ENCODE measurements at regions not wholly inside any gene's neighbourhood (a gene's known extent, or its start where the extent isn't known, plus 50 kb on each side); places are given as distances from the start of the nearest gene placed in this dataset.

DNA sequence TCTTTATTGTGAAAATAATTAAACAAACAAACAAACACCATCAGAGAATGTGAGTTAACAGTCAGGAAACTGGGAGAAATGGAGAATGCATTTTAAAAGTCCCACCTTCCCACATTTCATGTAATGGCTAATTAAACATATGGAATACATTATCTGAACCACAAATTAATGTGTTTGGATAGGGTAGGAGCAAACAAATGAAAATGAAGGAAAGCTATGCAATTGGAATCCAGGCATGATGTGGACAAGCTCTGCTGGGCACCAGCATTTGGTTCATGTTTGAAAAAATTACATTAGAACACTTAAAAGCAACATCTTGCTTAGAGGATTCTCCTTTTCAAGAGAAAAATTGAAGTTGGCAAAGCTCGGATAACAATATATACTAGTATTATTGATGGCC is 628.1 kb downstream of the LMO4 start:
- no peaks in the 10 kb centered on the region for H3K27me3 ChIP-seq (replicated peaks)
- in situ Hi-C loops (cut with HindIII; ENCODE audit: low pct_ligation_motif_present, low sequenced_read_pairs): loop anchor here (25.0 kb wide), 2 partner anchors 619 to 819 kb away; partner anchors contain the start of gene LMO4
- no peak overlapping the region for H3K4me3 ChIP-seq (ENCODE audit: low read depth, low read length)
- H3K27ac ChIP-seq: no peak overlapping the region
- H3K36me3 ChIP-seq (replicated peaks): no peaks in the 10 kb centered on the region
- no peak for DNase-seq
- TF ChIP-seq, protein P1, sequence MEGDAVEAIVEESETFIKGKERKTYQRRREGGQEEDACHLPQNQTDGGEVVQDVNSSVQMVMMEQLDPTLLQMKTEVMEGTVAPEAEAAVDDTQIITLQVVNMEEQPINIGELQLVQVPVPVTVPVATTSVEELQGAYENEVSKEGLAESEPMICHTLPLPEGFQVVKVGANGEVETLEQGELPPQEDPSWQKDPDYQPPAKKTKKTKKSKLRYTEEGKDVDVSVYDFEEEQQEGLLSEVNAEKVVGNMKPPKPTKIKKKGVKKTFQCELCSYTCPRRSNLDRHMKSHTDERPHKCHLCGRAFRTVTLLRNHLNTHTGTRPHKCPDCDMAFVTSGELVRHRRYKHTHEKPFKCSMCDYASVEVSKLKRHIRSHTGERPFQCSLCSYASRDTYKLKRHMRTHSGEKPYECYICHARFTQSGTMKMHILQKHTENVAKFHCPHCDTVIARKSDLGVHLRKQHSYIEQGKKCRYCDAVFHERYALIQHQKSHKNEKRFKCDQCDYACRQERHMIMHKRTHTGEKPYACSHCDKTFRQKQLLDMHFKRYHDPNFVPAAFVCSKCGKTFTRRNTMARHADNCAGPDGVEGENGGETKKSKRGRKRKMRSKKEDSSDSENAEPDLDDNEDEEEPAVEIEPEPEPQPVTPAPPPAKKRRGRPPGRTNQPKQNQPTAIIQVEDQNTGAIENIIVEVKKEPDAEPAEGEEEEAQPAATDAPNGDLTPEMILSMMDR (IDR thresholded peaks at IDR 0.05; ENCODE audit: low read depth, low read length, missing control alignments): no peak

DNA sequence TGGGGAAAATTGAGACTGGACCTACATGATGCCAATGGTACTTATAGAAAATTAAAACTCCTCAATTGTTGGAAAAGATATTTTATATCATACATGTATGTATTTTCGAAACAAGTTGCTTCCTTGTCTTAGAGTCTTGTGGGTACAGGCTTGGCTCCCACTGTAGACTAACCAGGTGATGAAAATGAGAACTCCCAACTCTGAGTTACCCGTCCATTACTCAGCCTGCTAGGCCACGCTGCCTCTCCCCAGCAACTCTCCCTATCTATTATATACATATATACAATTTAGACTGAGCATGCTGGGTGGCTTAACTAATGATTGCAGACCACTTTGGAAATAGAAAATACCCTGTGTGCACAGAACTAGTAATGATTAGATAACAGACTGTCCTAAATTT is 628.7 kb downstream of the LMO4 start:
- H3K36me3 ChIP-seq (replicated peaks): no peaks in the 10 kb centered on the region
- no peak overlapping the region for H3K27ac ChIP-seq
- in situ Hi-C loops (cut with HindIII; ENCODE audit: low pct_ligation_motif_present, low sequenced_read_pairs): loop anchor here (25.0 kb wide), 2 partner anchors 620 to 820 kb away; partner anchors contain the start of gene LMO4
- no peak overlapping the region for H3K4me3 ChIP-seq (ENCODE audit: low read depth, low read length)
- no peaks in the 10 kb centered on the region for H3K27me3 ChIP-seq (replicated peaks)
- TF ChIP-seq, protein P1 (IDR thresholded peaks at IDR 0.05; ENCODE audit: low read depth, low read length, missing control alignments): no peak
- no peak for DNase-seq

DNA sequence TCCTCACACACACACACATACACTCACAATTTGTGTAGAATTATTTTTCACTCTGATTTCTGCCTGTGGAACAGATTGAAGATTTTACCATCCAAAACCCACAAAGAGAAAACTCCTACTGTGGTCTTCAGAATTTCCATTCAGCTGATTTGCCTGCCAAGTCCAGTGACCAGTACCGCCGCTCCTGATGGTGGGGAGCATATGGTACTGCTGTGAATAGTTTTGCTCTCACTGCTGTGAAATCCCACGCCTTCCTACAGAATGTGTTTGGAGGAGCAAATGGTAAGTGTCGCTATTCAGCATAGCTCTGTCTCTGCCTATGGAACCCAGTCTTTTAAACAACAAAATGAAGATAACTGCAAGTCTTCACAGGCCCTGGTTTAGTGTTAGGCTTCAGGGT is 629.5 kb downstream of the LMO4 start:
- no peak for DNase-seq
- no peak overlapping the region for H3K4me3 ChIP-seq (ENCODE audit: low read depth, low read length)
- no peaks in the 10 kb centered on the region for H3K36me3 ChIP-seq (replicated peaks)
- in situ Hi-C loops (cut with HindIII; ENCODE audit: low pct_ligation_motif_present, low sequenced_read_pairs): loop anchor here (25.0 kb wide), 2 partner anchors 621 to 821 kb away; partner anchors contain the start of gene LMO4
- H3K27ac ChIP-seq: no peak overlapping the region
- H3K27me3 ChIP-seq (replicated peaks): no peaks in the 10 kb centered on the region
- TF ChIP-seq, protein P1 (IDR thresholded peaks at IDR 0.05; ENCODE audit: low read depth, low read length, missing control alignments): no peak

- Histone ChIP-seq H3K27ac (no peak overlapping the region), H3K27me3 (replicated peaks) (no peaks in the 10 kb centered on the region), H3K36me3 (replicated peaks) (no peaks in the 10 kb centered on the region), H3K4me3 (ENCODE audit: low read depth, low read length) (no peak overlapping the region)
- in situ Hi-C loops (cut with HindIII; ENCODE audit: low pct_ligation_motif_present, low sequenced_read_pairs): loop anchor here (25.0 kb wide), 2 partner anchors 621 to 821 kb away; partner anchors contain the start of gene LMO4
- no peak for DNase-seq
- TF ChIP-seq, protein P1 (IDR thresholded peaks at IDR 0.05; ENCODE audit: low read depth, low read length, missing control alignments): no peak
These were observed 630.0 kb downstream of the LMO4 start for GRCh38 chr1:87958716-87959115.

- TF ChIP-seq, protein P1 (IDR thresholded peaks at IDR 0.05; ENCODE audit: low read depth, low read length, missing control alignments): no peak
- in situ Hi-C loops (cut with HindIII; ENCODE audit: low pct_ligation_motif_present, low sequenced_read_pairs): loop anchor here (25.0 kb wide), 2 partner anchors 622 to 822 kb away; partner anchors contain the start of gene LMO4
- no peak overlapping the region for H3K27ac ChIP-seq
These were observed 630.6 kb downstream of the LMO4 start for GRCh38 chr1:87959236-87959635.

GRCh38 chr1:87961992-87962391 is 633.3 kb downstream of the LMO4 start:
- Histone ChIP-seq H3K27ac (no peak overlapping the region), H3K4me3 (ENCODE audit: low read depth, low read length) (no peak overlapping the region), H3K36me3 (replicated peaks) (no peaks in the 10 kb centered on the region), H3K27me3 (replicated peaks) (no peaks in the 10 kb centered on the region)
- TF ChIP-seq, protein P1 (IDR thresholded peaks at IDR 0.05; ENCODE audit: low read depth, low read length, missing control alignments): no peak
- no peak for DNase-seq
- in situ Hi-C loops (cut with HindIII; ENCODE audit: low pct_ligation_motif_present, low sequenced_read_pairs): loop anchor here (25.0 kb wide), 2 partner anchors 625 to 825 kb away; partner anchors contain the start of gene LMO4

More at GRCh38 chr1:87959236-87959635, 630.6 kb downstream of the LMO4 start:
- Histone ChIP-seq H3K36me3 (replicated peaks) (no peaks in the 10 kb centered on the region), H3K4me3 (ENCODE audit: low read depth, low read length) (no peak overlapping the region), H3K27me3 (replicated peaks) (no peaks in the 10 kb centered on the region)
- no peak for DNase-seq

All from brain microvascular endothelial cell (primary cell).